GM13977 (cell line): ENCODE measurements at regions not wholly inside any gene's neighbourhood (a gene's known extent, or its start where the extent isn't known, plus 50 kb on each side); places are given as distances from the start of the nearest gene placed in this dataset.

Source experiments
- DNase-seq: peaks from one replicate; pipeline ENCODE4 v3.0.0; 2012; ENCODE audit warnings: low spot score
- in situ Hi-C: fragments of 300-500 bp; cut with MboI; formaldehyde crosslinking; loops from one replicate; pipeline ENCODE4 v1.12.0; 2022; ENCODE audit warnings: low sequenced_read_pairs, low pct_unique_long_range_greater_than_20kb, mixed read lengths, inconsistent platforms; ENCODE audit not compliant: unreplicated experiment
- TF ChIP-seq, protein P1 (sequence below): IDR thresholded peaks from 2 replicates; pipeline ENCODE4 v1.5.1; 2012; ENCODE audit warnings: mild to moderate bottlenecking, control low read depth; ENCODE audit not compliant: insufficient read depth; ENCODE audit errors: extremely low read depth, missing control alignments

DNA sequence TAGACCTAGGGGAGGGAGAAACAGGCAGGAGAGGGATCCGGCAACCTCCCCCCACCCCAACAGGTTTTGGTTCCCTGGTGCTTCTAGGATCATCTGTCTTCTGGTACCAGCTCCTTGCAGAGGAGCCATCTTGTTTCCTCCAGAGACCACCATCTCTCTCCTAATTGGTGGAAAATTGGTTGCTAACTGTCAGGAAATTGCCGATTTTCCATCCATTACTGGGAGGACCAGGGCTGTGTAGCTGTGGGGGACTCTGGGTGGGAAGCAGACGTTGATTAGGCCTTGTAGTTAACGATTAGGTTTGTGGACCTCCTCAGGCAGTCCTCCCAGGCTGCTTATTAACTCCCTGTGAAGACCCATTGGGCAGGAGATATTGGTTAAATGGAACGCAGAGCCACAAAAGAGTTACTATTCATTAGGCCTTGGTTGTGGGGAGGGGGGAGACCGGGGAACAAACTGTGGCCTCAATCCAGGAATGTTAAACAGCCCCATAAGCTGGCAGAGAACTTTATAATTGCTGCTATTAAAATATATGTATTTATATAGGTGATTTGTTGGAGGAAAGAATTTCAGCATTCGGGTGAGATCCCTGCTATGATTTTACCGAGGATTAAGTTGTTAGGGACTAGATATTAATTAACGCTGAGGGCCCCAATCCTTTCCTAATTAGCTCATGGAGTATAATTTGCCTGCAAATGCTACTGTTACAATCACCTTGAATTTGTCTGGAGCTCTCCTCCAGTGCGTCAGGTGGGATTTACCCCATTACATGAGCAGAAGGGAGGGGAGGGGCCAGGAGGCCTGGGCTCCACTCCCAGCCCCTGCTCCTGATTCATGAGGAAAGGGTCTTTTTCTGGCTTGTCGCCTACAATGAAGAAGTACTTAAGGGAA, 61.2 kb upstream of the TRABD2B start:
- TF ChIP-seq, protein P1, sequence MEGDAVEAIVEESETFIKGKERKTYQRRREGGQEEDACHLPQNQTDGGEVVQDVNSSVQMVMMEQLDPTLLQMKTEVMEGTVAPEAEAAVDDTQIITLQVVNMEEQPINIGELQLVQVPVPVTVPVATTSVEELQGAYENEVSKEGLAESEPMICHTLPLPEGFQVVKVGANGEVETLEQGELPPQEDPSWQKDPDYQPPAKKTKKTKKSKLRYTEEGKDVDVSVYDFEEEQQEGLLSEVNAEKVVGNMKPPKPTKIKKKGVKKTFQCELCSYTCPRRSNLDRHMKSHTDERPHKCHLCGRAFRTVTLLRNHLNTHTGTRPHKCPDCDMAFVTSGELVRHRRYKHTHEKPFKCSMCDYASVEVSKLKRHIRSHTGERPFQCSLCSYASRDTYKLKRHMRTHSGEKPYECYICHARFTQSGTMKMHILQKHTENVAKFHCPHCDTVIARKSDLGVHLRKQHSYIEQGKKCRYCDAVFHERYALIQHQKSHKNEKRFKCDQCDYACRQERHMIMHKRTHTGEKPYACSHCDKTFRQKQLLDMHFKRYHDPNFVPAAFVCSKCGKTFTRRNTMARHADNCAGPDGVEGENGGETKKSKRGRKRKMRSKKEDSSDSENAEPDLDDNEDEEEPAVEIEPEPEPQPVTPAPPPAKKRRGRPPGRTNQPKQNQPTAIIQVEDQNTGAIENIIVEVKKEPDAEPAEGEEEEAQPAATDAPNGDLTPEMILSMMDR = no peak
- in situ Hi-C loops = no loop called here
- no peak for DNase-seq

DNA sequence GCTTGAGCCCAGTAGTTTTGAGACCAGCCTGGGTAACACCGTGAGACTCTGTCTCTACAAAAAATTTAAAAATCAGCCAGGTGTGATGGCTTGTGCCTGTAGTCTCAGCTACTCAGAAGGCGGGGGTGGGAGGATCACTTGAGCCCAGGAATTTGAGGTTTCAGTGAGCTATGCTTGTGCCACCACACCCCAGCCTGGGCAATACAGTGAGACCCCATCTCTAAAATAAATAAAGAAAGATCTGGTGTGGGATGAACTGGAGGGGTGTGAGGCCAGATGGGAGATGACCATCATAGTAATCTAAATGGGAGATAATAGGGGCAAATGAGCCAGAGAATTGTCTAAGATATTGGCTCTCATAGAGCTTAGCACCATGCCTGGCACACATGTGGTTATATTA, 60.1 kb upstream of the TRABD2B start:
- no peak for DNase-seq
- in situ Hi-C loops = no loop called here
- TF ChIP-seq, protein P1 = no peak

DNA sequence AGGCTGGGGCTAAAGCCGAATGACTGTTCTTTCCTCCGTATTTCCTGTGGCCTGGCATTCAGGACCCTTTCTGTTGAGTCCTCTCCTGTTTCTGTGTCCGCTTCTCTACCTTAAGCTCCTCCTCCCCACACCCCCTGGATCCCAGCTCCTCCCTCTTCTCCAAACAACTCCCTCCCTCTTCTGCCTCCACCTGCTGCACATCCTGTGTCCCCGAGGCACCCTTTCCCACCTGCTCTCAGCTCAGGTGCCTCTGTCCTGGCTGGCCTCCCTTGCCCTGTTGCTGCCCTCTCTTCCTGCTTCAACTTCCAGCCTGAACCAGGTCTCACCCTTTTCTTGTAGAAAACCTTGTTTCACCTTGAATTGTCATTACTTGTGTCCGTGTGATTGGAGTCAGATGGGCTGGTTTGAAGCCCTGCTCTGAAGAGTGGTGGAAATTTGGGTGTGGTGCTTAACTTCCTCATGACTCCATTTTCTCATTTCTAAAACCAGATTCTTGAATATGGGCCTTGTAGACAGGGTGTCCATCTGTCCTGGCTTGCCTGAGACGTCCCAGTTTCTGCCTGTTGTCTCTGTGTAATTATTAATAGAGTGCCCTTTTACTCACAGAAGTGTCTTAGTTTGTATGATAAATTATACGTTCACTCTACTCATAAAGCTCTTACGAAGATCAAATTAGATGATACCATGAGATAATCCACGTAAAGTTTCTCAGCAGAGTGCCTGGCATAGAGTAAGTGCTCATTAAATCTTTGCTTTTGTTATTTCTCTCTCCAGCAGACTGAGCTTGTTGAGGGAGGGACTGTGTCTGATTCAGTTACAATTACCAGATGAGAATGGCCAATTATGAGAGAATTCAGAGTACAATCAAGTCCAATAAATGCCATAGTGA, 58.9 kb upstream of the TRABD2B start:
- in situ Hi-C loops = no loop called here
- no peak for DNase-seq
- TF ChIP-seq, protein P1 = no peak

DNA sequence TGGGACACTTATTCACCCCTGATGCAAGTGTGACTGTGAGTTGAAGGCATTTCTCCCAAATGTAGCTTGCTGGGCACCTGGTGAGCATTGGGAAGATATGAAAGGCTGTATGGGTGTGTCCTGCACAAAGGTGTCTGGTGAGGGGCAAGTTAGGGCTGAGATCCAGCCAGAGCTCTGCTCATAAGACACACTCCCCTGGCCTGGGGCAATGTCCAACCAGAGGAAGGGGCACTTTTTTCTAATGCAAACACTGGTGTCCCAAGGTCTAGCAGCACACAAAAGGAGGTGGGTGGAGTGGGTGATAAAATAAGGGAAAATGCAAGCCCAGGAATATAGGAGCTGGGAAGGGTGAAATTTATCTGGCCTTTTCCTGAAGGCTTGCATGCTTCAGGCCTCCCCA, 57.0 kb upstream of the TRABD2B start:
- no peak for DNase-seq
- in situ Hi-C loops = no loop called here
- TF ChIP-seq, protein P1 = no peak

DNA sequence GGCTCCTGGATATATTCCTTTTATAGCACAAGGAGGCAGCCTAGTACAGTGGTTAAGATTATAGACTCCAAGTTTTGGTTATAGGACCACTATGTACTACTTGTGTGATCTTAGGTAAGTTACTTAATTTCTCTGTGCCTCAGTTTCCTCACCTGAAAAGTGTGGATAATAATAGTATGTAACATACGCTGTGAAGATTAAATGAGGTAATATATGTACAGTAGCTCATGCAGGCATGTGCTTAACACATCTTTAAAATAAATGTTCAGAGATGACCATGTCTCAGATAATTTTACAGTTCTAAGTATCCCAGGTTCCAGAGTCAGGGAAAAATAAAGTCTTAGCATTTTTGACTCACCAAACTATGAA, 55.7 kb upstream of the TRABD2B start:
- TF ChIP-seq, protein P1 = no peak
- DNase-seq = no peak
- in situ Hi-C loops = no loop called here

DNA sequence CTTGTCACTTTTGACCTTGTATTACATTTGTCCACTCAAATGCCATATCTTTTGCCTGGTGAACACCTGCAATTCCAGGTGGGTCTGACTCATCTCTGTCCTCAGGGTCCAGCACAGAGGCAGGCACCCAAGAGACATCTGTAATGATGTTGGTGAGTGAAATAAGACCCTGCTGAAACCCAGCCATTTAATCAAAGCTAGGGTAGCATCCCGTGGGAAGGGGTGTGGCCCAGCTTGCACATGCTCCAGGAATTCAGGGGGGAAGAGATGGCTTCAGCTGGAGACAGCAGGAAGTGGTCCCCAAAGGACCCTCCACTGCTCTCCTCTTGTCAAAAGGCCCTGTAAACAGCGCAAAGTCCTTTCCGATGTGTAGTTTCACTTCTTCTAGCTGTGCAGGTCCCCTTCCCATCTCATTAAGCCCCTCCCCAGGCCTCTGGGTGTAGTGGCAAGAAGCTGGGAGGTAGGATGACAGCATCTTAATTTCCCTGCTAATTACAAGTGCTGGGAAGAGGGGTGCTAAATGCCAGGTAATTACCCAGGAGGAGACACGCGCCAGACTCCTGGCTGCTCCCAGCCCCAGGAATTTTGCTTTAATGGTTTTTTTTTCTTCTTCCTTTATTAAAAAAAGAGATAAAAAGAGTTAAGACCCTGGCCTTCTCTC, 54.4 kb upstream of the TRABD2B start:
- TF ChIP-seq, protein P1 = no peak
- in situ Hi-C loops = no loop called here
- no peak for DNase-seq
